Ammon's horn (tissue), 1 donor: ENCODE measurements at regions not wholly inside any gene's neighbourhood (a gene's known extent, or its start where the extent isn't known, plus 50 kb on each side); places are given as distances from the start of the nearest gene placed in this dataset.

Experiments
- DNase-seq: peaks from one replicate; pipeline ENCODE4 v3.0.0-alpha.2; 2016; ENCODE audit warnings: low spot score

- DNase-seq: no peak
Measured at GRCh38 chr5:52498607-52499006, 289.1 kb upstream of the ITGA1 start.

DNA sequence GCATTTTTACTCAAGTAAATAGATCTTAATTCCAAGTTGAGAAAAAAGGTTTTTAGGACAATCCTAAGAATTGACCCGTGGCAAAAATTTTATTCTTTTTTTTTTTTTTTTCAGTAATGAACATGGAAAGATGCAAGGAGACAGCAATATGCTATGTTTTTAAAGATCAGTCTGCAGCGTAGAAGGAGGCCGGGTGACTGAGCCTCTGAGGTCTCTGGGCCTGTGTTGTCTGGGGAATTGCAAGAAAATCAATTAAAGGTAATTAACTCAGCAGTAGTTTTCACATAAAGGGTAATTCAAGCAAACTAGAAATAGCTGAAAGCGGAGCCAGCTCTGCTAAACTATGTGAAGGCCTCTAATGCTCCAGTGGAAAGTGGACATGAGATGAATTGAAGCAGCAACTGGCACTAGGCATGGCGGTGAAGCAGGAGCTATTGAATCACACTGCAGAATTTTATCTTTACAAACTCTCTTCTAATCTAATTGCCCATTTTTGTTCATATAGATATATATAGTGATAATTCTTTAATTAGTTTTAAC lies 285.2 kb upstream of the ITGA1 start:
- no peak for DNase-seq

DNA sequence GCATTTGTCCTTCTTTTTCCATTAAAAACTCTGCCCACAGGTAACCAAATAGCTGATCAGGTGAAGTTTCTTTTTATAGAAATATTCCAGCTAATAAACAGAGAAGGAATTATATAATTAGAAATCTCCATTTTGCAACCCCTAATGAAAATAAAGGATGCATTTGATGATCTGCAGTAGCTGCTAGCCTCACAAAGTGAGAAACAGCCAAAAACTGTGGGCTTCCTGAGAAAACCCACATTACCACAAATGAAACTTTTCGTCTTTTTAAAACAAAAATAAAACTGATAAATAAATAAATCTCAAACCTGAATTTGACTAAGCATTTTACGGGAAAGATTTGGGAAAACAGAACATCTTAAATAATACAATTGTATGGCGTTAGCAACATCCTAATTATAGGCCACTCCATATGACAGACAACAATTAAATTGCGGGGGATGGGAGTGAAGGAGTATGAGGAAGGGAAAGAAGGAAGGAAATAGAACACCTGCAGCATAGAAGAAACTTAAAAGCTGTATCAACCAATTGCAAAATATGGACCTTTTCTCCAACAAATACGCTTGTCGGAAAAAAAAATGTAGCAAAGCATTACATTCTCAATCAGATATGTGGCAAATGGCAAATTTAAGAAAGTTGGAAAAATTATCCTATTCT lies 283.0 kb upstream of the ITGA1 start:
- no peak for DNase-seq

GRCh38 chr5:52517667-52518066 lies 270.0 kb upstream of the ITGA1 start:
- no peak for DNase-seq

- no peak for DNase-seq
Measured at GRCh38 chr5:52520171-52520570, 267.5 kb upstream of the ITGA1 start.

DNA sequence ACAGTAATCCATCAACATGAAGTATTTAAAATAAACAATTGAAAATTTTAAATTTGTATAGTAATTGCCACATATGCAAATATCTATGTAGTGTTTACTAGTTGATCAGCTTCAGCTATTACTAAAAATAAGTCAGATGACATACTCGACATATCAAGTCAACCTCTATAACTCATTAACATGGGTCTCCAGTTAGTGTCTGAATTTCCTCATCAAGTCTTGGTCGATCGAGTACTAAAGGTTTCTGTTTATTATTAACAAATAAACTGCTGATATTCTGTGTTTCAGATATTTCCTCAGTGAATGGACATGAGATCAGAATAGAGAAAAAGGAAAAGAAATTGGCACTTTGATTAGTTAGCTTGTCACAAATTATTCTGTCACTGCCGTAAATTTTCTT lies 266.5 kb upstream of the ITGA1 start:
- no peak for DNase-seq

GRCh38 chr5:52523701-52524100 lies 264.0 kb upstream of the ITGA1 start:
- no peak for DNase-seq

DNA sequence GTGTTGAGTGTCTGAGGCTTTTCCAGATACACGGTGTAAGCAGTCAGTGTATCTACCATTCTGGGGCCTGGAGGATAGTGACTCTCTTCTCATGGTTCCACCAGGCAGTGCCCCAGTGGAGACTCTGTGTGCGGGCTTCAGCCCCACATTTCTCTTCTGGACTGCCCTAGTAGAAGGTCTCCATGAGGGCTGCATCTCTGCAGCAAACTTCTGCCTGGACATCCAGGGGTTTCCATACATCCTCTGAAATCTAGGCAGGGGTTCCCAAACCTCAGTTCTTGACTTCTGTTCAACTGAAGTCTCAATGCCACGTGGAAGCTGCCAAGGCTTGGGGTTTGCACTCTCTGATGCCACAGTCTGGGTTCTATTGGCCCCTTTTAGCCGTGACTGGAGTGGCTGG lies 256.6 kb upstream of the ITGA1 start:
- DNase-seq: no peak

- no peak for DNase-seq
Measured at GRCh38 chr5:52543594-52543993, 244.1 kb upstream of the ITGA1 start.

GRCh38 chr5:52544738-52545137 lies 243.0 kb upstream of the ITGA1 start:
- no peak for DNase-seq

- DNase-seq: no peak
Measured at GRCh38 chr5:52554293-52554692, 233.4 kb upstream of the ITGA1 start.

GRCh38 chr5:52560366-52560765 lies 227.3 kb upstream of the ITGA1 start:
- DNase-seq: no peak

GRCh38 chr5:52562473-52562872 lies 225.2 kb upstream of the ITGA1 start:
- DNase-seq: no peak

- DNase-seq: no peak
Measured at GRCh38 chr5:52564587-52564986, 223.1 kb upstream of the ITGA1 start.

- no peak for DNase-seq
Measured at GRCh38 chr5:52577546-52577945, 210.2 kb upstream of the ITGA1 start.

DNA sequence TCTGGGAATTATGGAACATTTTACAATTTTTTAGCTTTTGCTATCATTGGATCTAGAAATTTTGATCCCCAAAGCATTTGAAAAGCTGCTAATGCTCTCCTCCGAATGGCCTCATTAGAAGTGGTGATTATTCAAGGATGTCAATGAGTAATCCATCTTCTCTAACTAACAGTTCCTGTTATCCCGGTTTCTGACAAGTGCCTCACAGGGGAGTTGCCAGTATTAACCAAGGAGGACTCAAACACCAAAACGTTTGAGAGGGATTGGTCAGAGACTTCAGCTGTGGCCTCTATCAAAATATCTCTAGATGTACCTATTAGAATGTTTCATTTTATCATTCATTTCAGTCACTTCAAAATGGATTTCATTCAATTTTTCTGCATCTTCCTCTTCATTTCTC lies 208.3 kb upstream of the ITGA1 start:
- no peak for DNase-seq

DNA sequence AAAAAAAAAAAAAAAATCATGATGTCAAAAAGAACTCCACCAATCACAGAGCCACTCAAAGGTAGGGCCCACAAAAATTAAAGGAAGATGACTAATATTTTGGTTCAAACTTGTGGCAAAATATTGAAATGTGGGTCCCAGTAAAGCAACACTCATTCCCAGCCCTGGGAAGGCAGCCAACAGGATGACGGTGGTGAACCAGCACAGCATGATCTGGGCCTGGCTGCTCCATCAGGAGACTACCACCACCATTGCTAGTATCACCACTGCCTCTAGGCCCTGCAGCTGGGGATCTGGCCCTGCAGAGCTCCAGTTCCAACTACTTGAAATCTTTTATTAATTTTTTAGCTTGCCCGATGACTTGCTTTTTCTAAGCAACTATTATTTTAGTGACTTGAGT lies 206.8 kb upstream of the ITGA1 start:
- no peak for DNase-seq

DNA sequence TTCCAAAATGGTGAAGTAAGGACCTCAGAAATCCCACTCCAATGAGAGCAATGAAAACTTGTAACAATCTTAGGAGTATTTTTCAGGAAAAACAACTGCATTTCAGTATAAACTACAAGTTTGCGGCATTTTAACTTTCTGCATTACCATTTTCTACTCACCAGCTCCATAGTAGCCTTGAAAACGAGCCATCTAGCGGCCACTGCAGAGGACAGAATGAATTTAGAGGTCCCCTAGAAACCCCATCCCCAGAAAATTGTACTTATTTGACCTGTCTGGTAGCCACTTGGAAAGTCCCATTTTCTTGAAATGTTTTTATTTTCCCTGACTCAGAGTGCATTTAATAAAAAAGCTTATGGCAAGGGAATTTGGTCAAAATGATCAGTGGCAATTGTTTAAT lies 205.4 kb upstream of the ITGA1 start:
- DNase-seq: no peak

GRCh38 chr5:52587131-52587530 lies 200.6 kb upstream of the ITGA1 start:
- DNase-seq: no peak

- DNase-seq: no peak
Measured at GRCh38 chr5:52597625-52598024, 190.1 kb upstream of the ITGA1 start.

GRCh38 chr5:52598968-52599367 lies 188.7 kb upstream of the ITGA1 start:
- DNase-seq: no peak

GRCh38 chr5:52603778-52604554 lies 183.8 kb upstream of the ITGA1 start:
- no peak for DNase-seq
